Transverse colon (tissue), 4 donors: ENCODE measurements at regions not wholly inside any gene's neighbourhood (a gene's known extent, or its start where the extent isn't known, plus 50 kb on each side); places are given as distances from the start of the nearest gene placed in this dataset.
"Not testable (repeated sequence)": the region's sequence is repeated elsewhere in the genome, so short reads cannot be mapped to it uniquely, and the experiment has no call there.

Experiments used
- DNase-seq: peaks from one replicate; pipeline ENCODE4 v3.0.0-alpha.2; 2019
- H3K27ac ChIP-seq, 4 donors: fragments of 200-600 bp; sonication (generic); 2 replicates each; pipeline ENCODE4 v1.5.1; 2016 to 2018; ENCODE audit warnings: inconsistent platforms in 4 of 4
- H3K27me3 ChIP-seq: fragments of 200-600 bp; sonication (generic); 2 replicates; pipeline ENCODE4 v1.5.1; 2017; ENCODE audit warnings: inconsistent platforms
- H3K36me3 ChIP-seq, 4 donors: fragments of 200-600 bp; sonication (generic); 2 replicates each; pipeline ENCODE4 v1.5.1; 2017 to 2019; ENCODE audit warnings: inconsistent platforms in 4 of 4
- H3K4me1 ChIP-seq, 4 donors: fragments of 200-600 bp; sonication (generic); 2 replicates each; pipeline ENCODE4 v1.5.1; 2017 to 2020; ENCODE audit warnings: inconsistent platforms in 4 of 4
- H3K4me3 ChIP-seq, 4 donors: fragments of 200-600 bp; sonication (generic); 1 replicate in 1 of 4; 2 replicates in 3 of 4; pipeline versions ENCODE4 v1.5.1 to v1.6.1; 2017 to 2019; ENCODE audit warnings: inconsistent platforms in 4 of 4
- H3K9me3 ChIP-seq, 2 donors: fragments of 200-600 bp; sonication (generic); 2 replicates each; pipeline ENCODE4 v1.5.1; 2017 to 2019; ENCODE audit warnings: inconsistent platforms in 2 of 2
- CTCF ChIP-seq, 5 experiments: fragments of 200-600 bp in 3 of 5; fragments of 450-650 bp in 2 of 5; sonication (generic) in 3 of 5; IDR thresholded peaks; 1 replicate in 2 of 5; 2 replicates in 3 of 5; pipeline ENCODE4 v1.5.1; 2016 to 2017; ENCODE audit warnings: antibody characterized with exemption in 5 of 5, inconsistent platforms in 3 of 5, mild to moderate bottlenecking in 2 of 5, moderate library complexity in 1 of 5
- EP300 ChIP-seq: sonication (generic); formaldehyde crosslinking; IDR thresholded peaks from one replicate; pipeline ENCODE4 v1.6.1; 2017; ENCODE audit warnings: antibody characterized with exemption, low read depth
- POLR2A ChIP-seq: fragments of 450-650 bp; IDR thresholded peaks from one replicate; pipeline ENCODE4 v1.6.1; 2016; ENCODE audit warnings: antibody characterized with exemption, mild to moderate bottlenecking, moderate library complexity
- POLR2AphosphoS5 ChIP-seq, 3 donors: sonication (generic); formaldehyde crosslinking; IDR thresholded peaks; one replicate each; pipeline ENCODE4 v1.6.1; 2016; ENCODE audit warnings: antibody characterized with exemption in 3 of 3
- WGBS, 2 donors: methylation state at CpG; one replicate each; pipeline ENCODE4 v1.1.5; 2018; ENCODE audit warnings: low coverage in 1 of 2; 5-methylcytosine and 5-hydroxymethylcytosine counted together
- in situ Hi-C, 4 donors: fragments of 200-750 bp; cut with MboI; loops; one replicate each; pipeline versions ENCODE4 v1.15.0 to v1.15.1; 2017; ENCODE audit warnings: low sequenced_read_pairs in 3 of 4, low pct_ligation_motif_present in 1 of 4, low pct_unique_long_range_greater_than_20kb in 1 of 4
- intact Hi-C: fragments of 100-400 bp; cut with DNase I; formaldehyde crosslinking; loops from one replicate; pipeline ENCODE4 v1.15.1; 2023; ENCODE audit warnings: low total_unique reads

- Histone ChIP-seq H3K4me3 (no peak overlapping the region), H3K27me3 (no peaks in the 10 kb centered on the region), H3K36me3 (no peaks in the 10 kb centered on the region), H3K4me1 (peaks cover 0 to 3% (median 0%) of the 10 kb centered on the region in 4 donors), H3K27ac (no peak overlapping the region), H3K9me3 (no peaks in the 10 kb centered on the region)
- in situ Hi-C loops (no loop called here), intact Hi-C loops (no loop called here)
- no peak for TF ChIP-seq CTCF (IDR thresholded peaks at IDR 0.05)
- no peak for TF ChIP-seq POLR2AphosphoS5 (IDR thresholded peaks at IDR 0.05)
- no peak for TF ChIP-seq EP300
- TF ChIP-seq POLR2A: no peak
- 25 to 36% methylated on average over 2 of the region's 2 CpGs for WGBS, 2 donors
- no peak for DNase-seq
These were observed 97.9 kb downstream of the TMEM168 start for GRCh38 chr7:112692333-112692732.

- in situ Hi-C loops, DNase-seq, H3K27ac ChIP-seq, intact Hi-C loops, H3K4me3 ChIP-seq, H3K27me3 ChIP-seq, H3K36me3 ChIP-seq, H3K9me3 ChIP-seq: not testable (repeated sequence)
- H3K4me1 ChIP-seq: peaks cover 0 to 21% (median 2%) of the 10 kb centered on the region in 4 donors
- WGBS, 2 donors: 85% methylated on average over 16 of the region's 30 CpGs; no CpG with 5 or more reads in 1 of the 2 donors
These were observed 93.0 kb downstream of the TMEM168 start for GRCh38 chr7:112697211-112697610.

- no peak overlapping the region for H3K27ac ChIP-seq
- no peak for DNase-seq
- no peak overlapping the region for H3K4me3 ChIP-seq
- H3K4me1 ChIP-seq: peaks cover 0 to 22% (median 2%) of the 10 kb centered on the region in 4 donors
- no peaks in the 10 kb centered on the region for H3K27me3 ChIP-seq
- H3K36me3 ChIP-seq: no peaks in the 10 kb centered on the region
- intact Hi-C loops (no loop called here), in situ Hi-C loops (no loop called here)
- TF ChIP-seq POLR2AphosphoS5 (IDR thresholded peaks at IDR 0.05) (no peak), EP300 (no peak), CTCF (IDR thresholded peaks at IDR 0.05) (no peak), POLR2A (no peak)
- peaks cover 0 to 3% of the 10 kb centered on the region in 2 donors for H3K9me3 ChIP-seq
- WGBS, 2 donors: 67 to 77% methylated on average over 3 to 4 of the region's 4 CpGs
These were observed 90.3 kb downstream of the TMEM168 start for GRCh38 chr7:112699725-112700513.

GRCh38 chr7:112701456-112701855 lies 88.7 kb downstream of the TMEM168 start:
- Histone ChIP-seq H3K27ac (peak overlapping the region; percentile 46 to 62 (median 60)), H3K27me3 (no peaks in the 10 kb centered on the region), H3K9me3 (peaks cover 0 to 3% of the 10 kb centered on the region in 2 donors), H3K36me3 (no peaks in the 10 kb centered on the region), H3K4me3 (no peak overlapping the region), H3K4me1 (peaks cover 0 to 22% (median 2%) of the 10 kb centered on the region in 4 donors)
- 29% methylated on average over 3 of the region's 3 CpGs; no CpG with 5 or more reads in 1 of the 2 donors for WGBS, 2 donors
- intact Hi-C loops (no loop called here), in situ Hi-C loops (no loop called here)
- peak; percentile 82 for DNase-seq
- peak in 2 of 3 donors; percentile 34 to 60 for TF ChIP-seq POLR2AphosphoS5 (IDR thresholded peaks at IDR 0.05)
- peak; percentile 14 for TF ChIP-seq EP300
- no peak for TF ChIP-seq POLR2A

- H3K9me3 ChIP-seq: no peaks in the 10 kb centered on the region
- TF ChIP-seq CTCF (IDR thresholded peaks at IDR 0.05): no peak
- no peak for TF ChIP-seq POLR2AphosphoS5 (IDR thresholded peaks at IDR 0.05)
- no peak for TF ChIP-seq EP300
- no peak for TF ChIP-seq POLR2A
- in situ Hi-C loops (no loop called here), intact Hi-C loops (no loop called here)
- no peak overlapping the region for H3K4me3 ChIP-seq
- WGBS, 2 donors: 24 to 39% methylated on average over 2 of the region's 2 CpGs
- no peaks in the 10 kb centered on the region for H3K4me1 ChIP-seq
- no peak overlapping the region for H3K27ac ChIP-seq
- H3K27me3 ChIP-seq: no peaks in the 10 kb centered on the region
- DNase-seq: no peak
- no peaks in the 10 kb centered on the region for H3K36me3 ChIP-seq
These were observed 82.5 kb downstream of the TMEM168 start for GRCh38 chr7:112707655-112708054.
